ENCODE measurements at regions not wholly inside any gene's neighbourhood (a gene's known extent, or its start where the extent isn't known, plus 50 kb on each side); places are given as distances from the start of the nearest gene placed in this dataset.

- no peaks in the 10 kb centered on the region; the same call in 1 of the 2 replicates for H3K9me3 ChIP-seq (replicated peaks; ENCODE audit: control insufficient read depth, insufficient read depth, low read depth, low read length)
- H3K79me2 ChIP-seq (ENCODE audit: control insufficient read depth, insufficient read depth, low read length), result no peaks in the 10 kb centered on the region
- FAIRE-seq (no peak), ATAC-seq (no peak), DNase-seq (ENCODE audit: extremely low read depth in 1 of 4, low spot score in 3 of 4) (no peak)
- intact Hi-C loops (cut with micrococcal nuclease), result no loop called here
- H3K27ac ChIP-seq (ENCODE audit: extremely low read depth, low read depth, low read length), result no peak overlapping the region
- ChIA-PET POLR2A (no interaction called here), CTCF (ENCODE audit: low intra/inter-chr PET ratio) (no interaction called here)
- no peak overlapping the region for H3K4me2 ChIP-seq (ENCODE audit: insufficient read depth, low read length)
- no peaks in the 10 kb centered on the region for H4K20me1 ChIP-seq (replicated peaks; ENCODE audit: control insufficient read depth, insufficient read depth, low read length)
- no peaks in the 10 kb centered on the region for H3K27me3 ChIP-seq (ENCODE audit: control insufficient read depth in 2 of 2, insufficient read depth in 2 of 2, low read length in 2 of 2)
- no TSS peak for BruUV-seq (replicated peaks)
- H3K9me1 ChIP-seq (ENCODE audit: control insufficient read depth, insufficient read depth, low read length), result no peaks in the 10 kb centered on the region
- H3K4me1 ChIP-seq (replicated peaks in 1 of 2; ENCODE audit: control insufficient read depth in 2 of 2, insufficient read depth in 2 of 2, low read length in 2 of 2), result no peaks in the 10 kb centered on the region
- no peak overlapping the region for H3K9ac ChIP-seq (ENCODE audit: insufficient read depth in 1 of 2, low read depth in 2 of 2, low read length in 2 of 2)
- in situ Hi-C loops (cut with MboI), result no loop called here
- 0% methylated on average over 1 of the region's 1 CpG for WGBS (ENCODE audit: insufficient coverage, low coverage, missing lambda C conversion rate)
- TF ChIP-seq ZNF280A (IDR thresholded peaks at IDR 0.05; ENCODE audit: low read depth, partially characterized antibody), result no peak
- no peak for TF ChIP-seq FOXK1 (CRISPR knock-in tag; IDR thresholded peaks at IDR 0.05; ENCODE audit: borderline replicate concordance)
- TF ChIP-seq HCFC1 (IDR thresholded peaks at IDR 0.05; ENCODE audit: low read depth, low read length), result no peak
- no peak for TF ChIP-seq ZNF224 (CRISPR knock-in tag; IDR thresholded peaks at IDR 0.05)
- TF ChIP-seq ZNF354B (CRISPR knock-in tag; IDR thresholded peaks at IDR 0.05), result no peak
- TF ChIP-seq NR2C1 (IDR thresholded peaks at IDR 0.05), result no peak
- no peak for TF ChIP-seq NR2C1 (tag; IDR thresholded peaks at IDR 0.05)
- no peak for TF ChIP-seq ZNF232 (CRISPR knock-in tag; IDR thresholded peaks at IDR 0.05)
- H3K4me3 ChIP-seq, result no peak overlapping the region
- H3K36me3 ChIP-seq (ENCODE audit: control insufficient read depth, insufficient read depth, low read length), result no peaks in the 10 kb centered on the region
- H2AFZ ChIP-seq (ENCODE audit: low read depth, low read length), result no peak overlapping the region
Measured at GRCh38 chr2:81976998-81977397, 1672.4 kb upstream of the LRRTM1 start.
